RWPE2 (cell line): ENCODE measurements at regions not wholly inside any gene's neighbourhood (a gene's known extent, or its start where the extent isn't known, plus 50 kb on each side); places are given as distances from the start of the nearest gene placed in this dataset.
A peak's percentile ranks its signal among the peaks of the same experiment; 100 is the strongest.

Experiments used
- ATAC-seq: fragments of 200-7000 bp; cut with Tn5 transposase; 3 replicates; pipeline ENCODE4 v1.9.1; 2021; ENCODE audit warnings: low read depth
- DNase-seq: peaks from one replicate; pipeline ENCODE4 v3.0.0-alpha.2; 2020; ENCODE audit warnings: low spot score
- H3K27ac ChIP-seq: fragments of 450-650 bp; 2 replicates; pipeline ENCODE4 v1.5.1; 2017; ENCODE audit warnings: mild to moderate bottlenecking; ENCODE audit not compliant: poor library complexity, severe bottlenecking
- H3K27me3 ChIP-seq: fragments of 250-450 bp; sonication (Bioruptor Pico); 2 replicates; pipeline ENCODE4 v1.5.1; 2021; ENCODE audit warnings: mild to moderate bottlenecking, moderate library complexity; ENCODE audit not compliant: insufficient read depth, poor library complexity, severe bottlenecking
- H3K36me3 ChIP-seq: fragments of 250-450 bp; sonication (Bioruptor Pico); 2 replicates; pipeline ENCODE4 v1.5.1; 2020; ENCODE audit warnings: low read depth, mild to moderate bottlenecking, moderate library complexity
- H3K4me1 ChIP-seq: fragments of 250-450 bp; sonication (Bioruptor Pico); 2 replicates; pipeline ENCODE4 v1.5.1; 2021; ENCODE audit warnings: mild to moderate bottlenecking, moderate library complexity; ENCODE audit not compliant: insufficient read depth, poor library complexity, severe bottlenecking
- H3K4me3 ChIP-seq: fragments of 250-450 bp; sonication (Bioruptor Pico); 2 replicates; pipeline ENCODE4 v1.5.1; 2021; ENCODE audit warnings: mild to moderate bottlenecking, moderate library complexity; ENCODE audit not compliant: severe bottlenecking
- H3K9me3 ChIP-seq: fragments of 250-450 bp; sonication (Bioruptor Pico); 2 replicates; pipeline ENCODE4 v1.5.1; 2021; ENCODE audit warnings: mild to moderate bottlenecking, moderate library complexity; ENCODE audit not compliant: severe bottlenecking
- CTCF ChIP-seq: fragments of 450-650 bp; IDR thresholded peaks from one replicate; pipeline ENCODE4 v1.5.1; 2017; ENCODE audit warnings: mild to moderate bottlenecking, moderate library complexity; ENCODE audit not compliant: poor library complexity, severe bottlenecking

- no peak for TF ChIP-seq CTCF
- H3K4me1 ChIP-seq, result no peaks in the 10 kb centered on the region
- no peak for ATAC-seq
- no peaks in the 10 kb centered on the region for H3K9me3 ChIP-seq
- H3K27me3 ChIP-seq, result peaks cover 3% of the 10 kb centered on the region
- no peaks in the 10 kb centered on the region for H3K36me3 ChIP-seq
- DNase-seq, result no peak
- no peak overlapping the region for H3K27ac ChIP-seq
- H3K4me3 ChIP-seq, result no peak overlapping the region
These were observed 240.1 kb upstream of the GRAMD2B start for GRCh38 chr5:126182971-126183695.

- no peak for DNase-seq
- Histone ChIP-seq H3K9me3 (no peaks in the 10 kb centered on the region), H3K27ac (no peak overlapping the region), H3K4me3 (no peak overlapping the region), H3K36me3 (no peaks in the 10 kb centered on the region), H3K27me3 (peaks cover 3% of the 10 kb centered on the region), H3K4me1 (no peaks in the 10 kb centered on the region)
- no peak for ATAC-seq
- no peak for TF ChIP-seq CTCF
These were observed 238.7 kb upstream of the GRAMD2B start for GRCh38 chr5:126184474-126184873.

- Histone ChIP-seq H3K4me1 (no peaks in the 10 kb centered on the region), H3K9me3 (no peaks in the 10 kb centered on the region), H3K4me3 (no peak overlapping the region), H3K36me3 (no peaks in the 10 kb centered on the region), H3K27me3 (peaks cover 3% of the 10 kb centered on the region), H3K27ac (no peak overlapping the region)
- no peak for TF ChIP-seq CTCF
- DNase-seq (no peak), ATAC-seq (no peak)
These were observed 237.0 kb upstream of the GRAMD2B start for GRCh38 chr5:126186210-126186609.

- Histone ChIP-seq H3K27me3 (peaks cover 3% of the 10 kb centered on the region), H3K36me3 (no peaks in the 10 kb centered on the region), H3K27ac (no peak overlapping the region), H3K4me1 (no peaks in the 10 kb centered on the region), H3K4me3 (no peak overlapping the region), H3K9me3 (no peaks in the 10 kb centered on the region)
- ATAC-seq (peak; percentile 25; the same call in 1 of the 3 replicates), DNase-seq (no peak)
- TF ChIP-seq CTCF, result no peak
These were observed 234.4 kb upstream of the GRAMD2B start for GRCh38 chr5:126188804-126189203.

- no peak for ATAC-seq
- DNase-seq, result no peak
- no peaks in the 10 kb centered on the region for H3K36me3 ChIP-seq
- H3K27ac ChIP-seq, result no peak overlapping the region
- TF ChIP-seq CTCF, result no peak
- no peaks in the 10 kb centered on the region for H3K9me3 ChIP-seq
- H3K27me3 ChIP-seq, result peaks cover 3% of the 10 kb centered on the region
- H3K4me1 ChIP-seq, result no peaks in the 10 kb centered on the region
- no peak overlapping the region for H3K4me3 ChIP-seq
These were observed 234.0 kb upstream of the GRAMD2B start for GRCh38 chr5:126189231-126189630.
